ENCODE measurements at regions not wholly inside any gene's neighbourhood (a gene's known extent, or its start where the extent isn't known, plus 50 kb on each side); places are given as distances from the start of the nearest gene placed in this dataset.

DNA sequence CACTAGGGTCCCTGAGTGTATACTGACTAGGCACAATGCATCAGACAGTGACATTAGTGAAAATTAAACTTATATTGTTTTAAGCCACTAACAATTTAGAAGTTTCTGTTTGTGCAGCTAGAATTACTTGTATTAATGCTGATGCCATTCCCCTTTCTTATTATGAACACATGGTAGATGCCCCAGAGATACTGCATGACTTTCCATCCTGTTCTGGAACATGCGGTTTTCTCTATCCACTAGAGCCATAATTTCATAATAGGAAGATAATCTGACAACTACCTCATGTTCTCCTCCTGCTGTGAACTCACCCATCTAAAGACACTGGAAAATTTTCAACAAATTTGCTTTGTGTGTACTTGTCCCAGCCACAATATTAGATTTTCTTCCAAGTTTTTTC is 1256.4 kb downstream of the FAM181B start:
- TF ChIP-seq CTCF (IDR thresholded peaks at IDR 0.05; ENCODE audit: low read length) (no peak), EZH2 (IDR thresholded peaks at IDR 0.05; ENCODE audit: borderline replicate concordance, low read length) (no peak)

Measured in OCI-LY1 (cell line).